GM21381 (cell line): ENCODE measurements at regions not wholly inside any gene's neighbourhood (a gene's known extent, or its start where the extent isn't known, plus 50 kb on each side); places are given as distances from the start of the nearest gene placed in this dataset.

Experiments used
- ATAC-seq: cut with Tn5 transposase; IDR thresholded peaks from one replicate; pipeline ENCODE4 v1.9.1; 2021; ENCODE audit warnings: mild to moderate bottlenecking, moderate library complexity; ENCODE audit not compliant: unreplicated experiment

- ATAC-seq = no peak
Observed at GRCh38 chr9:95735701-95736100, 139.8 kb upstream of the ERCC6L2 start.

GRCh38 chr9:95733741-95734666, 141.5 kb upstream of the ERCC6L2 start:
- ATAC-seq = no peak

GRCh38 chr9:95732802-95733688, 142.4 kb upstream of the ERCC6L2 start:
- no peak for ATAC-seq

DNA sequence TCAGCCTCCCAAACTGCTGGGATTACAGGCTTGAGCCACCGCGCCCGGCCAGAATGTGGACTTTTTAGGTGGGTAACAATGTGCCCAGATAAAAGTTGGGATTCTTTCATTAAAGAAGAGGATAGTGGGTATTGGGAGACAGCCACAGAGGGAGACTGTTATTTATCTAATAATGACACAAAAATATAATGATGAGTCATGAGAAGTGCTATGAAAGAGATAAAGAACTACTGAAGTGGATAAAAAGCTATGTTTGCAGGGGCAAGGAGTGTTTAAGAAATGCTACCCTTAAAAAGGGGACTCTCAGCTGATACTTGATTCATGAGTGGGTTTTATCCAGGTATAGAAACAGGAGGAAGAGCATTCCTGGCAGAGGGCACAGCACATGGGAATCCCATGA, 143.6 kb upstream of the ERCC6L2 start:
- no peak for ATAC-seq

DNA sequence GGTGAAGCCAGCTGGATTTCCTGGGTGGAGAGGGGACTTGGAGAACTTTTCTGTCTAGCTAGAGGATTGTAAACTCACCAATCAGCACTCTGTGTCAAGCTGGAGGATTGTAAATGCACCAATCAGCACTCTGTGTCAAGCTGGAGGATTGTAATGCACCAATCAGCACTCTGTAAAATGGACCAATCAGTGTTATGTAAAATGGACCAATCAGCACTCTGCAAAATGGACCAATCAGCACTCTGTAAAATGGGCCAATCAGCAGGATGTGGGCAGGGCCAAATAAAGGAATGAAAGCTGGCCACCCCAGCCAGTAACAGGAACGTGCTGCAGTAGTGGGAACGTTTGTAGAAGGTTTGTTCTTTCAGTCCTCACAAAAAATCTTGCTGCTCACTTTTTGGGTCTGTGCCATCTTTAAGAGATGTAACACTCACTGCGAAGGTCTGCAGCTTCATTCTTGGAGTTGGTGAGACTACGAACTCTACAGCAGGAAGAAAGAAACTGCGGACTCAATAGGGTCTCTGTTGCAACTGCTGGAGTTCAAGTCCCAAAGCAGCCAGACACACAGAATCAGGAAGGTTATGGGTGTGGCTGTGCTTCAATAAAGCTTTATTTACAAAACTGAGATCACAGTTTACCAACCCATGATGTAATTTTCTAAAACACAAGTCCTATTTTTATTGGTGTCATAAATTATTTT, 145.7 kb upstream of the ERCC6L2 start:
- no peak for ATAC-seq

DNA sequence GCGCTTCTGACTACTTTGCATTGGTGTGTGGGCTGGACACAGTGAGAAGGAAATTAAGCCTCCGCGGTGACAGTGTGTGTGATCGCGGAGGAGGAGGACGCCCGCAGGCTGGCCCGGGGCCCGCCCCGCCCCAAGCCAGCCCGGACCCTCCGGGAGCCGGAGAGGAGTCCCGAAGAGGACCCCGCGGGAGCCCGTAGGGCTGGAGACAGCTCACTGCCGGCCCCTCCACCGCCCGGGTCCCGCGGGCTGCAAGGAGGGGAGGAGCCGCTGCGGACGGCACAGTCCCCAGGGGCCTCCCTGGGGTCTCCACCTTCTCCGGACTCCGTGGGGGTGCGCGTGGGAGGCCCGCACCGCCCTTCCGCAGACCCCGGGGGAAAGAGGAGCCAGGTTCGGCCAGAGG, 146.4 kb upstream of the ERCC6L2 start:
- no peak for ATAC-seq

- no peak for ATAC-seq
Observed at GRCh38 chr9:95727947-95728520, 147.5 kb upstream of the ERCC6L2 start.

DNA sequence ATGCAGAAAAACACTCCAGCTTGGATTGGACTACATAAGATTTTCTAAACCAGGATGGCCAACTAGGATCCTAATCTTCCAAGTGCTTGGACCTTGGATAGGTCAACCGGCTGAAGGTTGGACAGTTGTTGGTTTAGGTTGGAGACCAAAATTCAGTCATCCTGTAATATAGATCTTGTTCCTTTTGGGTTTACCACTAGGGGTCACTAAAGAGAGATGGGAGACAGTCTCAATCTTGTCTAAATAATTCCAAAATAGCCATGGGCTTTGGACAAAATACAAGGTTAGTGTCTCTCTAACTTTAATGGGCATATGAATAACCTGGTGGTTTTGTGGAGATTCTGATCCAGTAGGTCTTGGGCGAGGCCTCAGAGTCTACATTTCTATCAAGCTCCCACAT, 148.7 kb upstream of the ERCC6L2 start:
- no peak for ATAC-seq

DNA sequence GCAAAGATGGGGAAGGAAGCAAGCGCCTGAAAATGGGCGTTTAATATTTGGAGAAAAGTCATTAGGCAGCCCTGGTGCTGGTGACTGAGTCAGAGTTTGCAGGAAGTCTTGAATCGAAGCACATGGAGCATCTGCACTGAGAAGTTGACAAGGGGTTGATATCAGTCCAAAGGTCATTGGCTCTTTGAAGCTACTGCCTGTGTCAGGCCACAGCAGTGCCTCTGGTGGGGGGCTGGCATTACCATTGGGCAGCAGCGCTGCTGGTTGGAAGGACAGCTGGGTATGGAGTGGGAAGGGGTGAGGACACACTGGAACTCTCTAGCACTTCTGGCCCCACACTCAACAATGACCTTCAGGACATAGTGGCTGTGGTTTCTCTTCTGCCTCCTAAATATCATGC, 150.4 kb upstream of the ERCC6L2 start:
- ATAC-seq = no peak

DNA sequence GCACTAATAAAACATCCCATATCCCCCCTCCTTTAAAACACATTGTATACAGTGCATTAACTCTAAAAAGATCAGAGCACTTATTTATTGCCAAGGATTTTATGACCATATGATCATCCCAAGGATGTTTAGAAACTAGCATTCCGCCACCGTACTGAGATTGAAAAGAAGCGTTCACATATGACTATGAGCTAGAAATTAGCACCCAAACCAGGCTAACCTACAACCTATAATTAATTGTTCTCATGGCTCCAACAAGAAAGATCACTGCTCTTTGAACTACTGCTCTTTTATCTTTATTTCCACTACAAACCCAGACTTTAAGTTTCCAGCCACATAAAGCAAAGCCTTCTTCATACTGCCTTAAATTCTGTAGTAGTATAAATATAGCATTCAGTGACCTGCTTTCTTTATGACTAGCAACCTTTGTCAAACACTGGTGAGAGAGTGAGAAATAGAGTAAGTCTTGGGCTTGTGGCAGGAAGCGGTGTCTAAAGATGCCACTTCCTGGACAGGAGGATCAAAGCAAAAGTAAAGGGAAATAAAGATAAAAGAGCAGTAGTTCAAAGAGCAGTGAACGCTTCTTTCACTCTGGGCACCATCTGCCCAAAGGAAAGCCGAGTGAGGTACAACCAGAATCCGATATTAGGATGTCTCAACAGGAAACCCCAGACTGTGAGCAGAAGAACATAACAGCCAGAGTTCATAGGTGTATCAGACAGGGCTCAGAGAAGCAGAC, 151.1 kb upstream of the ERCC6L2 start:
- peak; percentile 92 for ATAC-seq

GRCh38 chr9:95722141-95722540, 153.3 kb upstream of the ERCC6L2 start:
- no peak for ATAC-seq

DNA sequence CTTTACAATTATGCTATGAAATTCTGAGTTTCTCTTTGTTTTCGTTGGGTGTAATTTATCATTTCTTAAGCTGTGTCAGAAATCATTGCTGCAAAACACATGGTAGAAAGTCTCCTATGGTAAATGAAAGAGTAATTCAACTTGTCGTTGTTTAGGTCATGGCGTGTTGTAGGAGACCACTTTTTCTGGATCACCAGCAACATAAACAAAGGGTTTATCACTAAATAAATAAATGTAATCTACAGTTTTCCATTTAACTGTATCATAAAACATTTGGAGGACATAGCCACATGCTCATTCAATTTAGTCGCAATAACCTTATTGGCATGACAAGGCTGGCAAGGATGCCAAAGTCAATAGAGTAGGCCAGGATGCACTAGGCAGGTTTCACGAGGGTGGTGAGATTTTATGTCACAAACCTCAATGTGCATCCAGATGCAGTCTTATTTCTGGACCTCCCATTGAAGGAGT, 154.4 kb upstream of the ERCC6L2 start:
- ATAC-seq = no peak

- no peak for ATAC-seq
Observed at GRCh38 chr9:95720496-95720895, 155.0 kb upstream of the ERCC6L2 start.

- no peak for ATAC-seq
Observed at GRCh38 chr9:95719354-95719753, 156.1 kb upstream of the ERCC6L2 start.

GRCh38 chr9:95718263-95718662, 157.2 kb upstream of the ERCC6L2 start:
- ATAC-seq = no peak

DNA sequence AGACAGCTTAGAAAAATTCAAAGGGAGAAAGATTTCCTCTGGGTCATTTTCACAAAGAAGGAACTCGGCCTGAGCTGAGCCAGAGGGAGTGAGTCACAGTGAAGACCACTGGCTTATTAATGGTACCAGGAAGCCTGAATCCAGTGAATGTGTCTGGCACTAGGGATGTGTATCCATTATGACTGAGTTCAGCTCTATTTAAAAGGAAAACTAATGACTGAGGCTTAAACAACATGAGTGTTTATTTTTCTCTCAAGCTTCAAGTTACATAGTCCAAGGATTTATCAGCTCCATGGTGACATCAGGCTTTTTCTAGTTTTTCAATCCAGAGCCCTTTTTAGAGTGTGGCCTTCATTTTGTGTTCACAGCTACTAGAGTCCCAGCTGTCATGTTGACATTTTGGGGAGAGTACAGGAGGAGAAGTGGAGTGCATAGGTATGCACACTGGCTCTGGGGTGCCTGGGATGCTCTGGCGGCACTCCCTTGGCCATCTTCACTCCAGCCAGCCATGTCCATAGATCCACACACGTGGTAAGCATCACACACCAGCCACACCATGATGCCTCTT, 159.5 kb upstream of the ERCC6L2 start:
- no peak for ATAC-seq

DNA sequence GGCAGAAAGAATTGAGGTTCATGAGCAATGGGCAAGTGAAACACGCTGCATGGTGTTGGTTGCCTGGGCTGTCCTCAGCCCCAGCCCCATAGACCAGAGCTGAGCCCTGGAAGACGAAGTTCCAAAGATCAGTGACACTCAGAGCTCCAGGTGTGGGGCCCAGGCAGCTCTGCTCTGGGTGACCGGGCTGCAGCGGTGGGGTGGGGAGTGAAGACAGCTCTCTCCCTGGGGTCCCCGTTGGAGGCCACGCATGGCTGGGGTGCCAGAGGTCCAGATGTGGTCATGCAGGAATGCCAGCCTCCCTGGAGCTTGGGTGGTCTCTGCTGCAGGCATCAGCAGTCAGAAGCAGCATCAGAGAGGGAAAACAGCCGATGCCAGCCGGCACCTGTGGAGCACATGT, 165.0 kb upstream of the ERCC6L2 start:
- no peak for ATAC-seq

DNA sequence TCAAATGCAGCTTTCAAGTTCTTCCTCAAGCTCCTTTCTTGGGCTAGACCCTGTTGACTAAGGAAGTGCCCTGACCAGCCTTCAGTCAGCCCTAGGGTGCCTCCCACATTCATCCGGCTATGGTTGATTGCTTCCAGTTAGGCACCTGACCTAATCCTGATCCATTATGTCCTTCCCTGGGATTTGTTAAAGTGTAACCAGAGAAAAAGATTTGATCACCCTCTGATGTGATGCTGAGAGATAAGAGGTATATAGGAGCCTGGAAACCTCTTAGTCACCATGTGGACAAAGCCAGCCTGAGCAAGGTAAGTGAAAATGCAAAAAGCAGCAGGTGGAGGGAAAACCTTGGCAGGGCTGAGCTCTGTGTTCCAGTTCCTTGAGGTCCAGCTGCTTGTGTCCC, 178.8 kb upstream of the ERCC6L2 start:
- ATAC-seq = no peak

DNA sequence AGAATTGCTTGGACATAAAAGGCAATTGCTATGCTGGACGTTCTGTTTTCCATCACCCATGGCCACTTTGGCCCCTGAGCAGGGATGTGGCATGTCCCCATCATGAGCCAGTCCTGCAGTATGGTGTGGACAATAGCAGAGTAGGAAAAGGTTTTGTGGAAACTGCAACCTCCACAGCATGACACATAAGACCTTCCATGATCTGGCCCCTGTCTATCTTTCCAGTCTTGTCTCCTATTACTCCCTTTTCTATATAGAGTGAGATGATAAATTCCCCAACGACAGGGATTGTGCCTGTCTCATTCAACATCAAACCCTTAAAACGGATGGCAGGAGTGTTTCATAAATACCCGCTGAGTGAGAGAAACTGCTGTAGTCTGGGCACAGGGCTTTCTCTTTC, 174.7 kb upstream of the PTCH1 start:
- no peak for ATAC-seq

DNA sequence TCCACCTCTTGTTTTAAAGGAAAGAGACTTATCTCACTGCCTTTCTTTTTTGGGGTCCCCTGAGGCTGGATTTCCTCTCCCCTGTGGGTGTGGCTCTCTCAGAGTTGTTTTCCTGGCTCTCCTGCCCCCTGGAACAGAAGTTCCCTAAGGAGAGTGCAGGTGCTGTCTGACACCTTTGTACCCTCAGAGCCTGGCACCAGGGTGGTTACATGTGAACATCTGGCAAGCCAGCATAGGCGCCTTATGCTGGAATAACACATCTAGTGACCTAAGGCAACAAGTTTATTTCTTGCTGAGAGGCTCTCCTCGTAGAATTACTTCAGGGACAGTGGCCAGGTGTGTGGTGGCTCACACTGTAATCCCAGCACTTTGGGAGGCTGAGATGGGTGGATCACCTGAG, 172.9 kb upstream of the PTCH1 start:
- no peak for ATAC-seq
